ENCODE measurements at regions not wholly inside any gene's neighbourhood (a gene's known extent, or its start where the extent isn't known, plus 50 kb on each side); places are given as distances from the start of the nearest gene placed in this dataset.
"Not testable (repeated sequence)": the region's sequence is repeated elsewhere in the genome, so short reads cannot be mapped to it uniquely, and the experiment has no call there.

DNA sequence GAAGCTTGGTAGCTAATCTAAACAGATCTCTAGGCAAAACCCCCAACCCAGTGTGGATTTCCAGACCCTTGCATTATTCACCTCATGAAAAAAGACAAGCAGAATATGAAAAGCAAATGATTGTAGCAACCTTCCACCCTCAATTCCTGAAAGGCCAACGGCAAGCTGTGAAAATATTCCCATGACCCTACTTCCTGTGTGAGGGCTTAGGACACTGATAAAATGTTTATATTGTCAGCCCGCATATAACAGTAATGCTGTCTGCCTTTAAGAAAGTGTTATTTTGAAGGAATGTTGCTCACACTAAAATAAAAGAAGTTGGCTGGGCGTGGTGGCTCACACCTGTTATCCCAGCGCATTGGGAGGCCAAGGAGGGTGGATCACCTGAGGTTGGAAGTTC is 233.5 kb upstream of the NRIP1 start:
- no peak overlapping the region for H3K27ac ChIP-seq
- no peak overlapping the region for H3K4me3 ChIP-seq

DNA sequence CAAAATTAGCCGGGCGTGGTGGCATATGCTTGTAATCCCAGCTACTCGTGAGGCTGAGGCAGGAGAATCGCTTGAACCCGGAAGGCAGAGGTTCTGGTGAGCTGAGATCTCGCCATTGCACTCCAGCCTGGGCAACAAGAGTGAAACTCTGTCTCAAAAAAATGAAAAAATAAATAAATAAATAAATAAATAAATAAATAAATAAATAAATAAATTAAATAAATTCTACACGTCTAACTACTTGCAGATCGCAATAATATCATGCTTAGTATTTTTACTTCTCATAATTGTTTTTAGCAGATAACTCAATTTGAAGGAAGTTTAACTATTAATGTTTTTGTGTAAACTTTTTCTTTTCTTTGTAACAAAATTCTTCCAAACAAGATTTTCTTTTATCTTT is 234.0 kb upstream of the NRIP1 start:
- H3K4me3 ChIP-seq, H3K27ac ChIP-seq: not testable (repeated sequence)

DNA sequence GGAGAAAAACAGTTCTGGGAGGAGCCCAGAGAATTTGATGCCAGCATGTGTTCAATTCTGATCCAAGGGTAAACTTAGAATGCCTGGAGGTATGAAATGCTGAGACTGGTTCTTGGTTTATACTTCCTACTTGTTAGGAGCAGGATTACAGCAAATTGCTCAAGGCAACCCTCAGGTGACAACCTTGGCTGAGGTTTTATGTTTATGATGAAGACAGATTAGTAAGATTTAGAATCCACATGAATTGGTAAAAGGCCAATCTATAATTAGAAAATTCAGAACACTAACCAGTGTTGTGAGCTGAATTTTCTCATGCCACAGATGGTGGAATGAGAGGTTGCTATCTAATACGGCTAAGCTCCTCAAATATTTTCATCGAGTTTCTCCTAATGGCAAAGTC is 235.3 kb upstream of the NRIP1 start:
- H3K27ac ChIP-seq: no peak overlapping the region
- no peak overlapping the region for H3K4me3 ChIP-seq

- H3K27ac ChIP-seq: no peak overlapping the region
Measured at GRCh38 chr21:15301014-15301413, 236.2 kb upstream of the NRIP1 start.

DNA sequence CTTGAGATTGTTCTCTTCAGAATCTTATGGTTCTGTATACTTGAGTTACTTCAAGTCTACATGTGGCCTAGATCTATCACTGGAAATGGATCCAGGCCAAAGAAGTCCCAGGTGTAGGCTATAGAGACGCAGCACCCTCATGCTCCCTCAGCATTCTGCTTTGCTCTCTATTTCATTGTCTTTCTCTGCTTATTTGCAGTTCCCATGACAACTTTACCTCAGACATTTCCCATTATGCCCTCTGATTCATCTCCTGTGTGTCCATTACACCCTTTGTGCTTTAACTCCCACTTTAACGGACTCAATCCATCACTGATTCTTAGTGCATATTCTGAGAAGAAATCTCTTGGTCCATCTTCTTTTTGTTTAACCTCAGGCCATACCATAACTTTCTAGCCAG is 236.9 kb upstream of the NRIP1 start:
- no peak overlapping the region for H3K4me3 ChIP-seq
- H3K27ac ChIP-seq: no peak overlapping the region

More at GRCh38 chr21:15301014-15301413, 236.2 kb upstream of the NRIP1 start:
- no peak overlapping the region for H3K4me3 ChIP-seq

- no peak overlapping the region for H3K4me3 ChIP-seq
- no peak overlapping the region for H3K27ac ChIP-seq
Measured at GRCh38 chr21:15306271-15306670, 241.5 kb upstream of the NRIP1 start.

DNA sequence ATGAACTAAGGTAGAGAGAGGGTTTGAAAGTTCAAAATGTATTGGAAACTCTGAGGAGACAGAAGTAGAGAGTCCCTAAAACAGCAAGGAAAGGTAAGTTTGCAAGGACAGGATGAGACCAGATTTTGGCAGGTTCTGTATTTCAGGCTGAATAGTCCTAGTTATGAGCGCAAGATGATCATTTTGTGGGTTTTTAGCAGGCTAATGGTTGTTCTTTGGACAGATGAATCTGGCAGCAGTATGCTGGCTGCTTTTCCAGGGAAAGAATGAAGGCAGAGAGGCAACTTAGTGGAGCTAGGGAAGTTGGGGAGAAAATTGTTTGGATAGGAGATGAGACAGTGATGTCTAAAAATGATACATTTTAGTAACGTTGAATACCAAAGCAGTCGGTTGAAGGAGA is 243.5 kb upstream of the NRIP1 start:
- H3K27ac ChIP-seq: no peak overlapping the region

DNA sequence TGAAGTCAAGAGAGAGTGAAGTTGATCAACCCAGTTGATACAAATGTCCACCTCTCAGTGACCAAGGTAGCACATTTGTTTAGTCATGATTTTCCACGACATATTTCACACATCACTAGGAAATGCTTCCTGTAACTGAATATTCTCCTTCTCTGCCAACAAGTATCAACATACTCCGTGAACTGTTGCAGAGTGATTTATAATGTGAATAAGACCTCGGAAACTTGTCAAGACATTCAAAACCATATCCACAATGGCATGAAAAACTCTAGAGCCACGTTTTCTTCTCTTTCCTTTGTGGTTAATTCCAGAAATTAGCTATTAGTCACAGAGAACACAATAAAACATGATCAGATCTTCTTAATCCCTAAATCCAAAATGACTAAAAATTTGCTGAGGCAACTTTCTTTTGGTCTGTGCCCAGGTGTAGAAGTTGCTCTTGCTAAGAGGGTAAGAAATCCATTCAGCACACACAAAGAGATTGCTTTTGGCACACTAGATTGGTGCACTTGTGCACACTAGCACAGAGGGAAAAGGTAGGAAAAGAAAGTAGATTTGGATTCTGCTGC is 244.3 kb upstream of the NRIP1 start:
- Histone ChIP-seq H3K27ac (no peak overlapping the region), H3K4me3 (no peak overlapping the region)

More for the DNA sequence above, 243.5 kb upstream of the NRIP1 start:
- H3K4me3 ChIP-seq: no peak overlapping the region

DNA sequence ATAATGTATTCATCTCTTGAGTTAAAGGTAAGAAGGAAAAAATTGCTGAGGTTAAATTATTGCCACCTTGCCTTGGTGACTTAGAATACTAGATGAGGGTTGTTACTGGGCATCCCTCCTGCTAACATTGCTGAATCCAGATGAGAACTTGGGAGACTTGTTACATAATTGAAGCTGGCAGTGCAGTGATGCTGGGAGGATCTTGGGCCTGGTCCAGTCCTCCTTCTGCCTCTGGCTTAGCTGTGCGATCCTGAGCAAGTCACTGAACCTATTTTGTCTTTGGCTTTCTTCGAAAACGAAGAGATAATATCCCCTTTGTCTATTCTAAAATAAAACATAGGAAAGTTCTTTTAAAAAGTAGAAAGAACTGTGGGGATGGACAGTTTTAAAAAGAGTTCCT is 244.9 kb upstream of the NRIP1 start:
- H3K27ac ChIP-seq: peak overlapping the region in 1 of 21 experiments; percentile 26
- no peak overlapping the region for H3K4me3 ChIP-seq

GRCh38 chr21:15311510-15311909 is 246.7 kb upstream of the NRIP1 start:
- Histone ChIP-seq H3K27ac (no peak overlapping the region), H3K4me3 (no peak overlapping the region)

DNA sequence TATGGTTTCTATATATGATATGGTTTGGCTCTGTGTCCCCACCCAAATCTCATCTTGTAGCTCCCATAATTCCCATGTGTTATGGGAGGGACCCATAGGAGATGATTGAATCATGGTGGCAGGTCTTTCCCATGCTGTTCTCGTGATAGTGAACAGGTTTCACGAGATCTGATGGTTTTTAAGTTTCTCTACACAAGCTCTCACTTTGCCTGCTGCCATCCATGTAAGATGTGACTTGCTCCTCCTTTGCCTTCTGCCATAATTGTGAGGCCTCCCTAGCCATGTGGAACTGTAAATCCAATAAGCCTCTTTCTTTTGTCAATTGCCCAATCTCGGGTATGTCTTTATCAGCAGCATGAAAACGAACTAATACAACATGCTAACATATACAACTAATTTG is 252.2 kb upstream of the NRIP1 start:
- H3K27ac ChIP-seq, H3K4me3 ChIP-seq: not testable (repeated sequence)

DNA sequence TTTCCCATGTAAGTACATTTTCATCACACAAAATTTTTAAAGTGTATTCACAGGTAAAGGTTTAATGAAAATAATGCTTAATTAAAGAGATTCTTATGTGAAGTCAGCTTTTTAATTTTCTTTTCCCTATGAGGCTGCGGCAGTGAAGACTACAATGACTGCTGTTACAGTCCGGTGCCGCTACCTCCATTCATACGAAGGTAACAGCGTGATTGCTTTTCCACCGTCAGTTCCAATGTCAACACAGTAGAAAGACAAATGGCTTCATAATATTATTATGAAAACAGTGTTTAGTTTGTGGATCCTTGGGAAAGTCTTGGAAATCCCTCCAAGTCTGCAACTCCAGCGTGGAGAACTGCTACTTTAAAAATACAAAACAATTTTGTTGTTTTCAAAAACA is 254.9 kb upstream of the NRIP1 start:
- Histone ChIP-seq H3K27ac (no peak overlapping the region), H3K4me3 (no peak overlapping the region)

GRCh38 chr21:15324542-15324941 is 259.7 kb upstream of the NRIP1 start:
- Histone ChIP-seq H3K27ac (no peak overlapping the region), H3K4me3 (no peak overlapping the region)

DNA sequence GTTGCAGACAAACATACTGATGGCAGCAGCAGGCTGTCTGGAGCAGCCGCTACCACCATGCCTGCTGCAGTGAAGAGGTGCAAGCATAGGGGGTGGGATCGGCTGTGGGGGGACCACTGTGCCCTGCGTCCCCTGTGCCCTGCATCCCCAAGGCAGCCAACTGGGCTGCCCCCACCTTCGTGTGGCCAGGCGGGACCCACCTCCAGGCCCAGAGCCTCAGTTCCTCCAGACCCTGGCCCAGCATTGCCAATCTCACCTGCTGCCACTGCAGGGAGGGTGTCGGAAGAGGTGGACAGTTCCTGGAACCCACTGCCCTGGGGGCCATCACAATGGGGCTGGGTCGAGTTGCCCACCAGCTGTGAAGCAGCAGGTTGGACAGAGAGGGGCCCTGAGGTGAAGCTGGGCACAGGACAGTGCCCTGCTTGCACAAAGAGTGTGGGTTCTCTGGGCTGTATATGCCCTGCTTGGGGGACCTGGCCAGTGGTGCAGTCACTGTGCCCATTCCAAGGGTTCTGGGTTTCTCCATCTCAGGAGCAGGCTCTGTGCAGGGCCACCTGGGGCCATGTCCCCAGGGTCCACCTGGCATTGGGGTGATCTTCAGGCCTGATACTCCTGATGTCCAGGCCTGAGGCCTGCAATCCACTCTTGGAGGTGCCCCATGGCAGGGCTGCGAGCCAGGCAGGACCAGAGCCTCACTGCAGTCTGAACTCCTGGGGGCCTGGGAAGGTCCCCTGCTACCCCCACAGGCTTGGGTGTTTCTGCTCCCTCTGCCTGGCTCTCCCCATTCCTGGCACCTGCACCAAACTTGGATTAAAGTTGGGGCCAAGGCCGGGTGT is 261.4 kb upstream of the NRIP1 start:
- no peak overlapping the region for H3K27ac ChIP-seq
- no peak overlapping the region for H3K4me3 ChIP-seq

- H3K4me3 ChIP-seq: no peak overlapping the region
- no peak overlapping the region for H3K27ac ChIP-seq
Measured at GRCh38 chr21:15327637-15328265, 263.0 kb upstream of the NRIP1 start.

DNA sequence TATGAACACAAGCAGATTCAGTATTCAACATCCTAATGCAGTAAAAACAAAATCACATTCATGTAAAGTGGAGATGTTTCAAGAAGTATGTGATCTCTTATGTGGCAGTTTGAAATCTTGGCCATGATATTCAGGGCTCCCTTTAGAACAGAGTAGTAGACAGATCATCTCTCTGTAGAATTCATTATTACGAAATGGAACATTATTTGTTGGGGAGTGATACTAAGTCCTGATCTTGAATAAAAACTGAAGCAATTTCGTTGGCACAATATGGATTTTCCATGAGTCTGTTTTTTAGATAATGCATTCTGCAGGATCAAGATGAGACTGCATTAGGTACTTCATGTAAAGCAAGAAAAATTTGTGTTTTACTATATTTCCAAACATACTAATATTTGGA is 264.4 kb upstream of the NRIP1 start:
- no peak overlapping the region for H3K27ac ChIP-seq

GRCh38 chr21:15330872-15331271 is 266.1 kb upstream of the NRIP1 start:
- no peak overlapping the region for H3K27ac ChIP-seq
- no peak overlapping the region for H3K4me3 ChIP-seq

More for the DNA sequence above, 264.4 kb upstream of the NRIP1 start:
- no peak overlapping the region for H3K4me3 ChIP-seq

GRCh38 chr21:15332572-15332971 is 267.8 kb upstream of the NRIP1 start:
- H3K4me3 ChIP-seq: no peak overlapping the region
- H3K27ac ChIP-seq: no peak overlapping the region

DNA sequence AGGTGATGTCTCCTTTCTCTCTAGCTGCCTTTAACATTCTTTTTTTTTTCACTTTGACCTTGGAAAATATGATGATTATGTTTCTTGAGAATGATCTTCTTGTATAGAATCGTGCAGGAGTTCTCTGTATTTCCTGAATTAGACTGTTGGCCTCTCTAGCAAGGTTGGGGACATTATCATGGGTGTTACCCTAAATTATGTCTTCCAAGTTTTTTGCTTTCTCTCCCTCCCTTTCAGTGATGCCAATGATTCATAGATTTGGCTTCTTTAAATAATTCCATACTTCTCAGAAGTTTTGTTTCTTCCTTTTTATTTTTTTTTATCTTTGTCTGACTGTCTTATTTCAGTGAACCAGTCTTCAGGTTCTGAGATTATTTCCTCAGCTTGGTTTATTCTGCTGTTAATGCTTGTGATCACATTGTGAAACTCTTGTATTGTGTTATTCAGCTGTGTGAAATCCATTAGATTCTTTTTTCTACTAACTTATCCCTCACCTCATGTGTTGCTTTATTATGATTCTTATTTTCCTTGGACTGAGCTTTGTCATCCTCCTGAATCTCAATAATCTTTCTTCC is 268.4 kb upstream of the NRIP1 start:
- no peak overlapping the region for H3K27ac ChIP-seq
- no peak overlapping the region for H3K4me3 ChIP-seq

- Histone ChIP-seq H3K4me3 (no peak overlapping the region), H3K27ac (no peak overlapping the region)
Measured at GRCh38 chr21:15333951-15334350, 269.2 kb upstream of the NRIP1 start.

GRCh38 chr21:15343066-15343465 is 278.3 kb upstream of the NRIP1 start:
- Histone ChIP-seq H3K27ac (no peak overlapping the region), H3K4me3 (no peak overlapping the region)
